Suprapubic skin (tissue), 4 donors: ENCODE measurements at regions not wholly inside any gene's neighbourhood (a gene's known extent, or its start where the extent isn't known, plus 50 kb on each side); places are given as distances from the start of the nearest gene placed in this dataset.

Source experiments
- DNase-seq, 2 donors: peaks; one replicate each; pipeline ENCODE4 v3.0.0-alpha.2; 2019; ENCODE audit warnings: low spot score in 2 of 2
- H3K27ac ChIP-seq: fragments of 200-600 bp; sonication (generic); one replicate; pipeline ENCODE4 v1.5.1; 2019
- H3K27me3 ChIP-seq: fragments of 200-600 bp; sonication (generic); one replicate; pipeline ENCODE4 v1.5.1; 2019
- H3K36me3 ChIP-seq: fragments of 200-600 bp; sonication (generic); one replicate; pipeline ENCODE4 v1.5.1; 2019
- H3K4me1 ChIP-seq: fragments of 200-600 bp; sonication (generic); one replicate; pipeline ENCODE4 v1.5.1; 2019
- H3K4me3 ChIP-seq: fragments of 200-600 bp; sonication (generic); one replicate; pipeline ENCODE4 v1.5.1; 2019; ENCODE audit warnings: mild to moderate bottlenecking
- H3K9me3 ChIP-seq: fragments of 200-600 bp; sonication (generic); one replicate; pipeline ENCODE4 v1.5.1; 2019
- EP300 ChIP-seq: sonication (generic); formaldehyde crosslinking; IDR thresholded peaks from one replicate; pipeline ENCODE4 v1.6.1; 2017; ENCODE audit warnings: antibody characterized with exemption
- POLR2A ChIP-seq, 2 donors: fragments of 450-650 bp; IDR thresholded peaks; one replicate each; pipeline ENCODE4 v1.6.1; 2017; ENCODE audit warnings: antibody characterized with exemption in 2 of 2, mild to moderate bottlenecking in 2 of 2, moderate library complexity in 2 of 2
- POLR2AphosphoS5 ChIP-seq, 3 donors: sonication (generic); formaldehyde crosslinking; IDR thresholded peaks; one replicate each; pipeline ENCODE4 v1.6.1; 2017; ENCODE audit warnings: antibody characterized with exemption in 3 of 3
- WGBS: methylation state at CpG from one replicate; pipeline ENCODE4 v1.1.5; 2018; 5-methylcytosine and 5-hydroxymethylcytosine counted together
- TF ChIP-seq, protein P1 (sequence below), 2 donors: fragments of 200-600 bp in 1 of 2; fragments of 450-650 bp in 1 of 2; sonication (generic) in 1 of 2; IDR thresholded peaks; one replicate each; pipeline ENCODE4 v1.5.1; 2016 to 2019; ENCODE audit warnings: antibody characterized with exemption in 2 of 2, mild to moderate bottlenecking in 1 of 2, moderate library complexity in 1 of 2

DNA sequence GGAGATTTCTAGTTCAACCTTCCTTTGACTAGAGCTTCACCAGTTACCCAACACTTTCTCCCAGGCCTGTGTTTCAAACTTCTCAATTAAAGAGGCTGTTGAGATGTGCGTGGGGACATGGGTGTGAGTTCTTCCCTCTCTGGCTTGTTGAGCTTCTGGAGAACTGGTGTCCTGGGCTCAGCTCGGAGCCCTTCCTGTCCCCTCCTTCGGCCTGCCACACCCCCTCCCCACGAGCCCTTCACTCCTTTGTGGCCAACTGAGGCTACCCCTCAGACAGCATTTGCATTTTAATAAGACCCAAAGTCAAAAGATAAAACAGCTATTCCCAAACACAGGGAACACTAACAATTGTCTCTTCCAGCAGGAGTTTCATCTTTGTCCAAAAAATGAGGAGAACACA is 123.3 kb upstream of the MLN start:
- Histone ChIP-seq H3K4me3 (no peak overlapping the region), H3K36me3 (no peaks in the 10 kb centered on the region), H3K4me1 (peaks cover 3% of the 10 kb centered on the region), H3K27ac (no peak overlapping the region), H3K27me3 (no peaks in the 10 kb centered on the region), H3K9me3 (no peaks in the 10 kb centered on the region)
- DNase-seq = no peak
- 73% methylated on average over 4 of the region's 4 CpGs for WGBS
- no peak for TF ChIP-seq POLR2A (IDR thresholded peaks at IDR 0.05)

DNA sequence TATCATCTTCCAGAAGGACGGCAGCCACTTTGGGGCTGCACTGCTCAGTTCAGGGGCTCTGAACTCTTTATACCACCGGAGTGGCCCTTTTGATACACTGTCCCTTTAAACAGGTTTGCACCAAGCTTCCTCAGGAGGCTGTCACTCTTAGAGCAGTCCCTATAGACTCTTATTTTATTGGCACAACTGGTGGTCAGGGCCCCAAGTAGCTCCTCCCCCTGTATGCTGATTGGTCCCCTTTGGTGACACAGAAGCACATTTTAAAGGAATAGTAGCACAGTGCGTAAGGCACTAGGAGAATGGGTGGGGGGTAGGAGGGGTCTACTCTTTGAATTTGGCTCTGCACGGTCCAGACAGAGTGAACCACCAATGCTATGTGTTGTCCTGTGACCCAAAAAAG is 122.6 kb upstream of the MLN start:
- Histone ChIP-seq H3K4me3 (no peak overlapping the region), H3K27ac (no peak overlapping the region), H3K27me3 (no peaks in the 10 kb centered on the region), H3K4me1 (peaks cover 3% of the 10 kb centered on the region), H3K9me3 (no peaks in the 10 kb centered on the region), H3K36me3 (no peaks in the 10 kb centered on the region)
- no peak for DNase-seq
- WGBS = 87% methylated on average over 4 of the region's 4 CpGs
- TF ChIP-seq EP300 = no peak

- Histone ChIP-seq H3K27ac (no peak overlapping the region), H3K4me1 (peaks cover 3% of the 10 kb centered on the region), H3K9me3 (no peaks in the 10 kb centered on the region), H3K27me3 (no peaks in the 10 kb centered on the region), H3K4me3 (no peak overlapping the region), H3K36me3 (no peaks in the 10 kb centered on the region)
- no peak for DNase-seq
- 62% methylated on average over 7 of the region's 8 CpGs for WGBS
- TF ChIP-seq POLR2A (IDR thresholded peaks at IDR 0.05) = no peak
- no peak for TF ChIP-seq EP300
- no peak for TF ChIP-seq POLR2AphosphoS5 (IDR thresholded peaks at IDR 0.05)
- TF ChIP-seq, protein P1, sequence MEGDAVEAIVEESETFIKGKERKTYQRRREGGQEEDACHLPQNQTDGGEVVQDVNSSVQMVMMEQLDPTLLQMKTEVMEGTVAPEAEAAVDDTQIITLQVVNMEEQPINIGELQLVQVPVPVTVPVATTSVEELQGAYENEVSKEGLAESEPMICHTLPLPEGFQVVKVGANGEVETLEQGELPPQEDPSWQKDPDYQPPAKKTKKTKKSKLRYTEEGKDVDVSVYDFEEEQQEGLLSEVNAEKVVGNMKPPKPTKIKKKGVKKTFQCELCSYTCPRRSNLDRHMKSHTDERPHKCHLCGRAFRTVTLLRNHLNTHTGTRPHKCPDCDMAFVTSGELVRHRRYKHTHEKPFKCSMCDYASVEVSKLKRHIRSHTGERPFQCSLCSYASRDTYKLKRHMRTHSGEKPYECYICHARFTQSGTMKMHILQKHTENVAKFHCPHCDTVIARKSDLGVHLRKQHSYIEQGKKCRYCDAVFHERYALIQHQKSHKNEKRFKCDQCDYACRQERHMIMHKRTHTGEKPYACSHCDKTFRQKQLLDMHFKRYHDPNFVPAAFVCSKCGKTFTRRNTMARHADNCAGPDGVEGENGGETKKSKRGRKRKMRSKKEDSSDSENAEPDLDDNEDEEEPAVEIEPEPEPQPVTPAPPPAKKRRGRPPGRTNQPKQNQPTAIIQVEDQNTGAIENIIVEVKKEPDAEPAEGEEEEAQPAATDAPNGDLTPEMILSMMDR (IDR thresholded peaks at IDR 0.05) = no peak
These were observed 122.1 kb upstream of the MLN start for GRCh38 chr6:33925936-33926335.

DNA sequence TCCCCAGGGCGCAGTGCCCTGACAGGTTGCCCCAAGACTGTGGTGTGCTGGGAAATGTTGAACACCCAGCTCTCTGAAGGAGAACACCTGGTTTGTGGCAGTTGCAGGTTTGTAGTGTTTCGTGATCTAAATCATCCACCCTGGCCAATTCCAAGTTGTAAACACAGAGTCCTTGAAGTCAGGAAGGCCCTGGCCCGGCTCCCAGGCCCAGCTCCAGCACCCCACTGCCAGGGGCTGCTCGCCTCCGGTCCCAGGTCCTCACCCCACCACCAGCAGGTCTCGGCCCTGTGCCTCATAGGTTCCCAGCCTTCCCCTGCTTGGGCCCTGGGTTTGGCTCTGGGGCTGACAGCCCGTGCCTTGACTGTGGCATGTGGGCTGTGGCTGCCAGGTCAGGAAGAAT is 121.4 kb upstream of the MLN start:
- Histone ChIP-seq H3K27me3 (no peaks in the 10 kb centered on the region), H3K27ac (no peak overlapping the region), H3K4me3 (no peak overlapping the region), H3K36me3 (no peaks in the 10 kb centered on the region), H3K4me1 (peaks cover 3% of the 10 kb centered on the region), H3K9me3 (no peaks in the 10 kb centered on the region)
- no peak for TF ChIP-seq POLR2AphosphoS5 (IDR thresholded peaks at IDR 0.05)
- DNase-seq = no peak
- 62% methylated on average over 7 of the region's 7 CpGs for WGBS

DNA sequence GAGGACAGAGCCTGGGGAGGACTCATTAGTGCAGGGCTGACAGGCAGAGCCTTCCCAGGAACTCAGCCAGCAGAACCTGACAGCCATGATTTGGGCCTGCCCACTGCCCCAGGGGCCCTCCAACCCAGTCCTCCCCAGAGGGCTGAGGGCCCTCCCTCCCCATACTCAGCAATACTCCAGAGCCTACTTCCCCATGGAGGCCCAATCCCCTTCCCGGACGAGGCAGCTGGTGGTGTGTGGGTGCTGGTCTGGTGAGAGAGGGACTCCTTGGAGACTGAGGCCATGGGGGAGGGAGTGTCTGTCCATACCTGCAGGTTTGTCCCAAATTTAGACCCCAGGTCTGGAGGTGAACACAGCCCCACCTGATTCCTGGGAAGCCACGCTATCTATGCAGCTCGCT is 120.9 kb upstream of the MLN start:
- H3K4me3 ChIP-seq = no peak overlapping the region
- H3K36me3 ChIP-seq = no peaks in the 10 kb centered on the region
- DNase-seq = no peak
- TF ChIP-seq POLR2A (IDR thresholded peaks at IDR 0.05) = no peak
- TF ChIP-seq POLR2AphosphoS5 (IDR thresholded peaks at IDR 0.05) = no peak
- no peak for TF ChIP-seq EP300
- TF ChIP-seq, protein P1 (IDR thresholded peaks at IDR 0.05) = no peak
- H3K27ac ChIP-seq = no peak overlapping the region
- 96% methylated on average over 4 of the region's 4 CpGs for WGBS
- peaks cover 3% of the 10 kb centered on the region for H3K4me1 ChIP-seq
- no peaks in the 10 kb centered on the region for H3K9me3 ChIP-seq
- no peaks in the 10 kb centered on the region for H3K27me3 ChIP-seq

GRCh38 chr6:33923857-33924514 is 120.2 kb upstream of the MLN start:
- 80% methylated on average over 6 of the region's 10 CpGs for WGBS
- TF ChIP-seq POLR2A (IDR thresholded peaks at IDR 0.05) (no peak), EP300 (no peak)
- H3K4me1 ChIP-seq = peaks cover 3% of the 10 kb centered on the region

GRCh38 chr6:33921745-33922144 is 117.9 kb upstream of the MLN start:
- Histone ChIP-seq H3K4me1 (no peaks in the 10 kb centered on the region), H3K27ac (no peak overlapping the region), H3K36me3 (no peaks in the 10 kb centered on the region), H3K9me3 (no peaks in the 10 kb centered on the region), H3K27me3 (no peaks in the 10 kb centered on the region), H3K4me3 (no peak overlapping the region)
- 98% methylated on average over 5 of the region's 5 CpGs for WGBS
- no peak for DNase-seq
- no peak for TF ChIP-seq EP300
- TF ChIP-seq, protein P1 (IDR thresholded peaks at IDR 0.05) = no peak
- no peak for TF ChIP-seq POLR2AphosphoS5 (IDR thresholded peaks at IDR 0.05)
- no peak for TF ChIP-seq POLR2A (IDR thresholded peaks at IDR 0.05)

More at GRCh38 chr6:33923857-33924514, 120.2 kb upstream of the MLN start:
- no peaks in the 10 kb centered on the region for H3K9me3 ChIP-seq
- H3K27ac ChIP-seq = no peak overlapping the region
- H3K36me3 ChIP-seq = no peaks in the 10 kb centered on the region
- H3K4me3 ChIP-seq = no peak overlapping the region
- DNase-seq = no peak
- no peaks in the 10 kb centered on the region for H3K27me3 ChIP-seq
